Tibial nerve (tissue), 4 donors: ENCODE measurements at regions not wholly inside any gene's neighbourhood (a gene's known extent, or its start where the extent isn't known, plus 50 kb on each side); places are given as distances from the start of the nearest gene placed in this dataset.

Experiments used
- DNase-seq, 2 donors: peaks; one replicate each; pipeline ENCODE4 v3.0.0-alpha.2; 2019; ENCODE audit warnings: low spot score in 2 of 2
- H3K27ac ChIP-seq, 4 donors: fragments of 200-600 bp; sonication (generic) in 3 of 4; one replicate each; pipeline ENCODE4 v1.5.1; 2017 to 2019; ENCODE audit warnings: mild to moderate bottlenecking in 1 of 4
- H3K27me3 ChIP-seq, 2 donors: fragments of 200-600 bp; sonication (generic) in 1 of 2; one replicate each; pipeline versions ENCODE4 v1.5.1 to v1.6.0; 2017 to 2019
- H3K36me3 ChIP-seq, 3 donors: fragments of 200-600 bp; sonication (generic); one replicate each; pipeline ENCODE4 v1.5.1; 2018 to 2019
- H3K4me1 ChIP-seq, 4 donors: fragments of 200-600 bp; sonication (generic) in 3 of 4; one replicate each; pipeline ENCODE4 v1.5.1; 2017 to 2019
- H3K4me3 ChIP-seq, 4 donors: fragments of 200-600 bp; sonication (generic) in 3 of 4; one replicate each; pipeline ENCODE4 v1.5.1; 2017 to 2019; ENCODE audit warnings: mild to moderate bottlenecking in 1 of 4, moderate library complexity in 1 of 4
- H3K9me3 ChIP-seq, 4 donors: fragments of 200-600 bp; sonication (generic) in 3 of 4; one replicate each; pipeline ENCODE4 v1.5.1; 2017 to 2019
- CTCF ChIP-seq, 5 experiments: fragments of 200-600 bp in 3 of 5; fragments of 450-650 bp in 2 of 5; sonication (generic) in 3 of 5; IDR thresholded peaks; one replicate each; pipeline ENCODE4 v1.5.1; 2016 to 2019; ENCODE audit warnings: antibody characterized with exemption in 5 of 5, mild to moderate bottlenecking in 3 of 5, moderate library complexity in 2 of 5
- EP300 ChIP-seq, 2 donors: sonication (generic); formaldehyde crosslinking; IDR thresholded peaks; one replicate each; pipeline ENCODE4 v1.6.1; 2017; ENCODE audit warnings: antibody characterized with exemption in 2 of 2, mild to moderate bottlenecking in 1 of 2
- POLR2A ChIP-seq, 2 donors: fragments of 450-650 bp; IDR thresholded peaks; one replicate each; pipeline ENCODE4 v1.6.1; 2017; ENCODE audit warnings: antibody characterized with exemption in 2 of 2, mild to moderate bottlenecking in 2 of 2, moderate library complexity in 2 of 2
- WGBS, 2 donors: methylation state at CpG; one replicate each; pipeline ENCODE4 v1.1.5; 2018; 5-methylcytosine and 5-hydroxymethylcytosine counted together

- 62 to 68% methylated on average over 2 of the region's 2 CpGs for WGBS, 2 donors
These were observed 152.2 kb upstream of the RGS6 start for GRCh38 chr14:71780075-71780474.

DNA sequence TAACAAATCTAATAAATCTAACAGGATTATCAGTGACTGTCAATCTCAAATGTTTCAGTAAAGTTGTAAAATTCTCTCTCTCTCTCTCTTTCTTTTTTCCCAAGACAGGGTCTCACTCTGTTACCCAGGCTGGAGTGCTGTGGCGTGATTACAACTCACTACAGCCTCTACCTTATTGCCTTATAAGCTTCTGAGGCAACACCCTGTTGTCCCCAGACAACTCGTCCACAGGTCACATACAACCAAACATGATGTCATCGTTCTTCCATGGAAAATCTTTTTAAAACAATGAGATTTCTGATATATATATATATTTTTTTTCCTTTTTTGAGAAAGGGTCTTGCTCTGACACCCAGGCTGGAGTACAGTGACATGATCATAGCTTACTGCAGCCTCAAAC, 151.4 kb upstream of the RGS6 start:
- Histone ChIP-seq H3K9me3 (no peaks in the 10 kb centered on the region), H3K27me3 (no peaks in the 10 kb centered on the region), H3K4me3 (no peak overlapping the region), H3K36me3 (no peaks in the 10 kb centered on the region), H3K4me1 (no peaks in the 10 kb centered on the region), H3K27ac (no peak overlapping the region)
- no peak for DNase-seq
- WGBS, 2 donors: 73 to 77% methylated on average over 3 of the region's 3 CpGs
- TF ChIP-seq POLR2A (IDR thresholded peaks at IDR 0.05) (no peak), EP300 (IDR thresholded peaks at IDR 0.05) (no peak), CTCF (IDR thresholded peaks at IDR 0.05) (no peak)

More at GRCh38 chr14:71780075-71780474, 152.2 kb upstream of the RGS6 start:
- Histone ChIP-seq H3K36me3 (no peaks in the 10 kb centered on the region), H3K9me3 (no peaks in the 10 kb centered on the region), H3K4me1 (no peaks in the 10 kb centered on the region), H3K27me3 (no peaks in the 10 kb centered on the region), H3K27ac (no peak overlapping the region), H3K4me3 (no peak overlapping the region)
- no peak for TF ChIP-seq EP300 (IDR thresholded peaks at IDR 0.05)
- TF ChIP-seq CTCF (IDR thresholded peaks at IDR 0.05): no peak
- no peak for TF ChIP-seq POLR2A (IDR thresholded peaks at IDR 0.05)
- no peak for DNase-seq

- TF ChIP-seq POLR2A (IDR thresholded peaks at IDR 0.05) (no peak), EP300 (IDR thresholded peaks at IDR 0.05) (no peak), CTCF (IDR thresholded peaks at IDR 0.05) (no peak)
- WGBS, 2 donors: 73 to 82% methylated on average over 4 of the region's 4 CpGs
- no peaks in the 10 kb centered on the region for H3K9me3 ChIP-seq
These were observed 149.1 kb upstream of the RGS6 start for GRCh38 chr14:71783088-71783487.

DNA sequence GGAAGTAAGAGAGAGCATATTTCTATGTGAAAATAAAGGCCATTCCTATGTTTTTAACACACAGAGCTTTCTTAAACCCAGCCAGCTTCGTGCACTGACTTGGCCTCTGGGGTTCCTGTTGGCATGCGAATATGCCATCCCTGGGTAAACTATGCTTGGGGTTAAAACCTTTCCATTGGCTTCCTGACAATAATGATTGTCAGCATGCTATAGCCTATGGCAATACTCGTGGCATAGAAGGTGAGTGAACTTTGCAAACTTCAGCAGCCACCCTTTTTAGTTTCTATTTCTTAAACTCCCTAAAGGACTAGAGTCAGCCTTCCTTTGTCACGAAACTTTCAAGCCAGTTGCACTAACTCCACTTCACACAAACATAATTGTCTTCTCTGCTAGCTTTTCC, 148.4 kb upstream of the RGS6 start:
- Histone ChIP-seq H3K27ac (no peak overlapping the region), H3K4me1 (no peaks in the 10 kb centered on the region), H3K9me3 (no peaks in the 10 kb centered on the region), H3K36me3 (no peaks in the 10 kb centered on the region), H3K4me3 (no peak overlapping the region), H3K27me3 (no peaks in the 10 kb centered on the region)
- TF ChIP-seq EP300 (IDR thresholded peaks at IDR 0.05): no peak
- TF ChIP-seq CTCF (IDR thresholded peaks at IDR 0.05): no peak
- no peak for TF ChIP-seq POLR2A (IDR thresholded peaks at IDR 0.05)
- DNase-seq: no peak
- WGBS, 2 donors: 42 to 50% methylated on average over 4 of the region's 4 CpGs

More at GRCh38 chr14:71783088-71783487, 149.1 kb upstream of the RGS6 start:
- DNase-seq: no peak
- Histone ChIP-seq H3K27me3 (no peaks in the 10 kb centered on the region), H3K27ac (no peak overlapping the region), H3K4me3 (no peak overlapping the region), H3K36me3 (no peaks in the 10 kb centered on the region), H3K4me1 (no peaks in the 10 kb centered on the region)

DNA sequence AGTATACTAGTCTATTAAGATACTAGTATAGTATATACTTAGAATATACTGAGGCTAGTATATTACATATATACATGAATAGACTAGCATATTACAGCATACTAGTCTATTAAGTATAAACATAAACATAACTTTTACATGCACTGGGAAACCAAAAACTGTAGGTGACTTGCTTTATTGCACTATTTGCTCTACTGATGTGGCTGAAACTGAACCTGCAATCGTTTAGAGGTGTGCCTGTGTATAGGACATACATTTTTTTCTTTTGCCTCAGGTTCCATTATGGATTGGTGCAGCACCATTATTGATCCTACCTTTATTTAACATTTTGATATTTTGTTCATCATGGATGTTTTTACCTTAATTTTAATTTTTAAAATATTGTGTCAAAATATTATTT, 143.2 kb upstream of the RGS6 start:
- Histone ChIP-seq H3K27me3 (no peaks in the 10 kb centered on the region), H3K4me3 (no peak overlapping the region), H3K36me3 (no peaks in the 10 kb centered on the region), H3K9me3 (peaks cover 0 to 15% (median 4%) of the 10 kb centered on the region in 4 donors), H3K4me1 (no peaks in the 10 kb centered on the region), H3K27ac (no peak overlapping the region)
- DNase-seq: no peak
- 69 to 71% methylated on average over 1 of the region's 1 CpG for WGBS, 2 donors
- TF ChIP-seq CTCF (IDR thresholded peaks at IDR 0.05) (no peak), EP300 (IDR thresholded peaks at IDR 0.05) (no peak), POLR2A (IDR thresholded peaks at IDR 0.05) (no peak)
